Activated CD4-positive, alpha-beta T cell treated with anti-CD3 and anti-CD28 coated beads, Interleukin-10, Interleukin-2, amounts not matched to agents 100 ng/mL and 50 ng/mL, durations not matched to agents 16 hours and 8 hours (primary cell): ENCODE measurements at regions not wholly inside any gene's neighbourhood (a gene's known extent, or its start where the extent isn't known, plus 50 kb on each side); places are given as distances from the start of the nearest gene placed in this dataset.
A peak's percentile ranks its signal among the peaks of the same experiment; 100 is the strongest.
"Not testable (repeated sequence)": the region's sequence is repeated elsewhere in the genome, so short reads cannot be mapped to it uniquely, and the experiment has no call there.

Experiments
- DNase-seq: peaks from one replicate; pipeline ENCODE4 v3.0.0-alpha.2; 2020

DNA sequence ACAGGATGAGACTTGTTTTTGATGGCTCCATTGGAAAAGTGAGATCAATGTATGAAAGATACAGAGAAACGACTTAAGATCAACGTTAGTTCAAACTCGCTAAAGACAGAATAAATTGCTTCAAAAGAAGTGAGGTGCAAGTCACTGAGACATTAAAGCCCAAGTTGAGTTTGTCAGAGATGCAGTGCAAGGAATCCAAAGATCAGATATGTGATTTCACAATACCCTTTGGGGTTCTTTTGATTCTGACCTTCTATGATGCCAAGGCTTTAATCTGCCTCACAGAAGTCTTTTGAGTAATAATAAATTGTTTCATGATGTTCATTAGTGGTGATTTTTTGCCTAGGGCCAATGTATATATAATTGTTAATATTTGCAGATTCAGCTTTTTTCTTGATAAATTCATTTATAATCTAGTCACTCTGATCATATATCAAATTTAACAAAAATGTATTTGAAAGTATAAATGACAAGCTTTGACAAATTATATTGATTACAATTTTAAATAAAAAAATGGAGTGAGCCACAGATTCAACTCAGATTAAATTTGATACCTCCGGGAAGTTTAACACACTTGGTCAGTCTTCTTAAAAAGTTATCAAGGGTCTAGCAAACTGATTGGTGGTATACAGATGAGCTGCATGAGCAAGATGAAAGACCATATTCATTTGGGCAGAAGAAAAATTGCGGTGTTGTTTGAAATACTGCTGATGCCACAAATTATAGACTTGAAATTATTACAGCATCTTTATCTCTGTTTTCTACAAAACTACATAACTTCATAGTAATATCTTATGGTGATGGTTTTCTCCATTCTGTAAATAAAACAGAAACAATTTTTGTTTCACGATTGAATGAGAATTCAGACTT lies 144.8 kb upstream of the FAR2 start:
- DNase-seq = no peak

GRCh38 chr12:29004936-29005304 lies 144.2 kb upstream of the FAR2 start:
- no peak for DNase-seq

GRCh38 chr12:29008786-29009185 lies 140.3 kb upstream of the FAR2 start:
- DNase-seq = no peak

- peak; percentile 56 for DNase-seq
These were observed 136.4 kb upstream of the FAR2 start for GRCh38 chr12:29012673-29013072.

GRCh38 chr12:29017532-29017931 lies 131.5 kb upstream of the FAR2 start:
- DNase-seq = not testable (repeated sequence)

- no peak for DNase-seq
These were observed 125.5 kb upstream of the FAR2 start for GRCh38 chr12:29023436-29024076.

GRCh38 chr12:29024117-29024516 lies 125.0 kb upstream of the FAR2 start:
- DNase-seq = no peak

DNA sequence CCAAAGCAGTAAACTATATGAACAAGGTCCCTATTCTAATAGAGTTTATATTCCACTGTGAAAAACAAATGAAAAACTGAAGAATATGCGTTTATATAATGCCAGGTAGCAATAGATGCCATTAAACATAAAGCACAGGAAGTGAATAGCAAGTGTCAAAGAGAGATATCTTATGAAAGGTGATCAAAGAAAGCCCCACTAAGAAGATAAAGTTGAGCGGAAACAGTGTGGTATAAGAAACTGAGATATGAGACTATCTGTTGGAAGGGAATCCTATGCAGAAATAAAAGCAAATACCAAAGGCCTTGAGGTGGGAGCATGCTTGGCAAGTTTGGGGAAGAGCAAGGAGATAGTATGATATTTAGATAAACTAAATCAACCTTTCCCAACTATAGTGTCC lies 123.1 kb upstream of the FAR2 start:
- DNase-seq = no peak

DNA sequence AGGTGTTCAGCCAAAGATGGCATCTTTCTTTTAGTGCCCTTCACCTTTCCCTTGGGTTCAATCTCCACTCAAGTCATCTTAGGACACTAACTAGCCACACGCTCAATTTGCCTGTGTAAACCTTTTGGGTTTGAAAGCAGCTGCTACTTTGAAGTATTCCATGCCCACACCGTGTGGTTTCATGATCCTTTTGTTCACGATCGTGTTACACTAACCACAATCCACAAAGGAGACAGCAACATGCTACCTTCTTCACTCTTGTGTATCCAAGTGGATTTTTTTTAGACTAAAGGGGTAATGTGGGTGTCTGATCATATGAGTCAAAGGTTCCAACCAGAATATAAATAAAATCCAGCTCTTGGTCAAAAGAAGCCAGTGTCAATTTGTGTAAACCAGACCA lies 122.7 kb upstream of the FAR2 start:
- DNase-seq = no peak

- not testable (repeated sequence) for DNase-seq
These were observed 119.6 kb upstream of the FAR2 start for GRCh38 chr12:29029484-29029883.

- DNase-seq = no peak
These were observed 119.1 kb upstream of the FAR2 start for GRCh38 chr12:29030006-29030405.

DNA sequence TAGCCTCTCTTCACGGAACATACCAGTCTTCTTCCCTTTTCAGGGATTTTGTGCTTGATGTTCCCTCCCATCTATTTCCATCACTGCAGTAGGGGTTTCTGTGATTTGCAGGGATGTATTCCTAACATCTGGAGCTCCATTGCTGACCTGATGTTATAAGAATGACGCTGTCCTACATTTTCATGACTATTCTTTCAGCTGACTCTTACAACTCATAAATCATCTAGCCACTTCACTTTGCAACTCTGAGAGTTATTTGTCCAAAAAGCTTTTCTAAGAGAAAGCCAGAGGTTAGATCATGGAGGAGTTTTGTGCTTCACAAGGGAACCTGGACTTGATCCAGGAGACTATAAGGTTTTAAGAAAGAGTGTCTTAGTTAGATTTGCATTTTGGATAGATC lies 116.6 kb upstream of the FAR2 start:
- no peak for DNase-seq

DNA sequence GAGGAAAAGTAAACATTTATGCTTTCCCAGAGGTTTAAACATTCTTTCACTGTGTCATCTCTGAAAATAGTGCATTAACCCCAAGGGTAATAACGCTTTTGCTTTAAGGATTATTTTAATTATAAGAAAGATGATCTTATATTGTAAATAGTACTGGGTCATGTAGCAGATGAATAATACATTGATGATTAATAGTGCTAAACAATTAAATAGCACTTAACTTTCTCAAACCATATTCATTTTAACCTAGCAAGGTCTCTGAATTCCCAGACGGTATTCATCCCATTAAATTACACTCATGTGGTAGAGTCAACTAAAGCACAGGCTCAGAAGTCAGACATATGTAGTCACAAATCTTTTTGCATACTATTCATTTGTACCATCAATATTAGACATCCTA lies 115.6 kb upstream of the FAR2 start:
- DNase-seq = no peak

DNA sequence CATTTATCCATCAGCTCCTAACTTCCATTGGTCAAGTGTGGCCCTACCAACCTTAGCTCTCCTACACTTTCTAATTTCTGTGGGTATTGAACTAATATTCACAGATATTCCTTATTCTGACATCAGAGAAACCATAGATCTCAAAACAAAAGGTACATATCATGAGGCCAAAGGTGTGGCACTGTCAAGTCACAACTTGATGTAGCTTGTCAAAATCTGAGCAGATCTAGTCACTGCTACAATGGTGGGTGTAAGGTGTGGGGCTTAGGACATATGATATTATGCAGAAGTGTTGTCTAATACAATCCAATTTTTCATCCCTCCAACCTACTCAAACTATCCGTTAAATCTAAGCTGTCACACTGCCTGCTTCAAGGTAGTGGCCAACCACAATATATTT lies 114.0 kb upstream of the FAR2 start:
- no peak for DNase-seq

DNA sequence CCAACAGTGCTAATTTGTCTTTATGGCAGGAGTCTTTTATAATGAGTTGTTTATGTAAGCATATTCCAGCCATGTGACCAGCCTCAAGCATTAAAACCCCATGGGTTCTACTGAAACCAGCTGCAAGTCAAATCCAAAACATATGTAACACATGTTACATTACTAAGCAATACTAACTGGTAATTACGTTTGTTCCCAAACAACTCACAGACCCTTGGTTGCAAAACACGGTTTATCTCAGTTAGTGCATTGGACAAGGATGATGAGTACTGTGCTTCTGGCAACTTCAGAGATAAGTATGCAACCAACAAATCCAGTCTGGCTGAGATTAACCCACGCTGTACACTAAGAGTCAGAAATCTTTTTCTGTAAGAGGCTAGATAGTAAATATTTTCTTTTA lies 110.1 kb upstream of the FAR2 start:
- no peak for DNase-seq

DNA sequence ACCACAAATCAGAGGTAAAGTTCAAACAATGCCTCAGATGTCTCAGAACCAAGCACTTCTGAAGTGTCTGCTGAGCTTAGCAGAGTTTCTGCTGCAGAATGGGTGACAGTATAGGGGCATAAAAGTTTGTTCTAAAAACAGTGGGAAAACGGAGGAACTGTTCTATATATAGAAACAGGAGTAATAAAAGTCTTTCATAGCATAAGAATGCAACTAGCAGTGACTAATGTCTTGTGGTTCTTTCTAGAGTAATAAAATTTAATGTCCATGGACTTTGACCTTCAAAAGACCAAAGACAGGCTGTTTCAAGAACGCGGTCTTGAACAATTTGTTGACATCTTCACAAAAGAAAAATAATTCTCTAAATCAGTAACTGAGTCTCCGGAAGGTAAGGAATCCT lies 107.5 kb upstream of the FAR2 start:
- DNase-seq = no peak

- DNase-seq = no peak
These were observed 106.0 kb upstream of the FAR2 start for GRCh38 chr12:29043069-29043468.

GRCh38 chr12:29044799-29045198 lies 104.3 kb upstream of the FAR2 start:
- no peak for DNase-seq

GRCh38 chr12:29048787-29049186 lies 100.3 kb upstream of the FAR2 start:
- DNase-seq = no peak

DNA sequence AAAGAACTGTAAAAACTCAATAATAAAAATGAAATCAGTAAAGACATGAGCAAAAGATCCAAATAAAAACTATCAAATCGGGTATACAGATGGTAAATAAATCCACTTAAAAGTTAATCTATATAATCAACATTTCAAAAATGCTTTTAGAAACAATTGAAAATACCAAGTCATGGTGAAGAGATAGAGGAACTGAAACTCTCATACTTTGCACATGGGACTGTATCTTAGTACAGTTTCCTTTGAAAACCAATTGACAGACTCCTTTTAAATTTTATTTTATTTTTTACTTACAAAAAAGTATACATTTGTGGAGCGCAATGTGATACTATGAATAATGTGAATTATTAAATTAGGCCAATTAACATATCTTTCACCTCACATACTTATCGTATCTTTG lies 98.6 kb upstream of the FAR2 start:
- no peak for DNase-seq

DNA sequence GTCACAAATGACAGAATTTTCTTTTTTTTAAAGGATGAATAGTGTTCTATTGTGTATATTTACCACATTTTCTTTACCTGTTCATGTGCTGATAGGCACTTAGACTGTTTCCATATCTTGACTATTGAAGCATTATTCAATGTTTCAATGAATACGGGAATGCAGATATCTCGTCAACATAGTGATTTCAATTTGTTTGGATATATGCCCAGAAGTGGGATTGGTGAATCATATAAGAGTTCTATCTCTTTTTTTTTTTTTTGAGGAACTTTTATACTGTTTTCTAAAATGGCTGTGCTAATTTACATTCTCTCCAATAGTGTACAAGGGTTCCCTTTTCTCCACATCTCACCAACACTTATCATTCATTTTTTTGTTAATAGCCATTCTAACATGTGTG lies 97.9 kb upstream of the FAR2 start:
- no peak for DNase-seq

DNA sequence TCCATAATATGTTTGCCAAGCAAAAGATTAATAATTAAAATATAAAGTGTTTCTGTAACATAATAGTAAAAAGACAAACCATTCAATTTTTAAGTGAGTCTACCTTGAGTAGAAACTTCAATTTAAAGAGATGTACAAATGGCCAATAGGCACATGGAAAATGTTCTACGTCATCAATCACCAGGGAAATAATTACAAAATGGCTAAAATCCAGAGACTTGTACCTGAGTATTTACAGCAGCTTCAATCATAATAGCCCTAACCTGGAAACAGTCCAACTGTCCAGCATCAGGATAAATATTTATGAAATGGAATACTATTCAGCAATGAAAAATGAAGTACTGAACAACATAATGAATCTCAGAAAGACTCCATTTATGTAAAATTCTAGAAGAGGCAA lies 95.5 kb upstream of the FAR2 start:
- DNase-seq = no peak

- no peak for DNase-seq
These were observed 94.0 kb upstream of the FAR2 start for GRCh38 chr12:29054858-29055663.
